ENCODE measurements at regions not wholly inside any gene's neighbourhood (a gene's known extent, or its start where the extent isn't known, plus 50 kb on each side); places are given as distances from the start of the nearest gene placed in this dataset.
A peak's percentile ranks its signal among the peaks of the same experiment; 100 is the strongest.

DNA sequence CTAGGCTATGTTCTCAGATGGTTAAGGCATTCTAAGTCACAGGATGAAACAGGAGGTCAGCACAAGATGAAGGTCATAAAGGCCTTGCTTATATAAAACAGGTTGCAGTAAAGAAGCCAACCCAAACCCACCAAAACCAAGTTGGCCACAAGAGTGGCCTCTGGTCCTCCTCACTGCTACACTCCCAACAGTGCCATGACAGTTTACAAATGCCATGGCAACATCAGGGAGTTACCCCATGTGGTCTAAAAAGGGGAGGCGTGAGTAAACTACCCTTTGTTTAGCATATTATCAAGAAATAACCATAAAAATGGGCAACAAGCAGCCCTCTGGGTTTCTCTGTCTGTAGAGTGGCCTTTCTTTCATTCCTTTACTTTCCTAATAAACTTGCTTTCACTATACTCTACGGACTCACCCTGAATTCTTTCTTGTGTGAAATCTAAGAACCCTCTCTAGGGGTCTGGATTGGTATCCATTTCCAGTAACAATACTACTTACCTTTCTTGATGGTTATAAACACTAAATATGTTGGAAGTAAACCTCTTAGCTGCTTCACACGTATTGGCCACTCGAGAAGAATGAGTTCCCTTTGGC, 1237.9 kb downstream of the FAM181B start:
- DNase-seq: no peak

DNA sequence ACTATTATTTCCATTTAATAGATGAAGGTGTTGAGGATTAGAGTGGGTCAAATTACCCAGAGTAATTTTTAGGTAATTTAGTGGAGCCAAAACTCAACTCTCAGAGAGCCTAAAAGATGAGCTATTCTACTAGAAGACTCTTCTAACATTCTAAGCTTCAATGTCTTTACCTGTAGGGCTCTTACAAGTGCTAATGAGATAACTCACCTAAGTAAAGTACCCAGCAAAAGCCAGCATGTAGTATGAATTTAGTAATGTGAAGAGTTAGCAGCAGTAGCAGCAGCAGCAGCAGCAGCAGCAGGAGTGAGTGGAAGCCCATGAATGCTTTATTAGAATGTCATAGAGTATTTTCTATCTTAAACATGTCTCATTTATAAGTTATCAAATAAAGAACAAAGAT, 1239.2 kb downstream of the FAM181B start:
- no peak for DNase-seq

DNA sequence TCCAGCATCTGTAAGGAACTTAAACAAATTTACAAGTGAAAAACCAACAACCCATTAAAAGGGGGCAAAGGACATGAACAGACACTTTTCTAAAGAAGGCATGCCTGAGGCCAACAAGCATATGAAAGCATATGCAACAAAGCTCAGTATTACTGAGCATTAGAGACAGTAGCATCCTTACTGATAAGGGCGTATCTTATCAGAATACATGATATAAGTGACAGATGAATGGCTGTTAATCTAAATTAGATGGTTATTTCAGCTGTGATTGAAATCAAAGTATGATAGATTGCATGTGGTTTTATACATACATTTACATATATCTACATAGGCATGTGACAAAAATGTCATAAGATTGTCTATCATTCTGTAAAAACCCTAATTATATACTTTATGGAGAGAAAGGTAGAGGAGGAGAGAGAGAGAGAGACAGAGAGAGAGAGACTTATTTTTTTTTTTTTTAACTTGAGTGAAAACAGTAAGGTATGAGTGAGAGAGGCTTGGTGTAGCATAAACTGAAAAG, 1240.7 kb downstream of the FAM181B start:
- no peak for DNase-seq

DNA sequence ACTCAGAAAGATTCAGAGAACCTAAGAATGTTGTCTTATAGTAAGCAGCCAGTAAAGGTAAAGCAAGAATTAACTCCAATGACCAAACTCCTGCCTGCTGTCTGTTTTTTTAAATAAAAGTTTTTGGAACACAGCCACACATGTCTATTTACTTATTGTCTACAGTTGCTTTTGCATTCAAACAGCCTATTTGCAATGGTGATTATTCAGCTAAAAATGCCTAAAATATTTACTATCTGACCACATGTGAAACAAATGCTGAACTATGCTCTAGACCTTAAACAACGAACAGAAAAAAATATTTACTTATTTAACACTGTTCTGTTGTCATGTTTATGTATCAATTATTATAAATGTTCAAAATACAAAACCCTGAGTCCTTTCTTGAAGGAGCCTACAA, 1246.6 kb downstream of the FAM181B start:
- no peak for DNase-seq

DNA sequence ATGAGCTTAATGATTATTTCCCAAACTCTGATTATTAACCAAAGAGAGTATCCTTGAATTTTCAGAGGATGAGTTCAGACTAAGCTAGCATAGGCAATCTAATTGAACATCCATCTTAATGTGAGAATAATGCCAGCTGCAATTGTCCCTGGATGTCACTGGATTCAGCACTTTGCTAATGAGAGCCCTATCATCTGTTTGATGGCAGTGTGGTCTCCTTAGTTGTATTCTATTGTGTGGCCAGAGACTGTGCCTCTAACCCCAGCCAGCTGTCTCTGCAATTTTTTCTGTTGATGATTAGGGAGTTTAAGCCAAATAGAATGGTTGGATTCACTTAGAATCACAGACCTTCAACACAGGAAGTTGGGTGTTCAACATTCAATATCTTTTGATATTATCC, 1249.5 kb downstream of the FAM181B start:
- no peak for DNase-seq

DNA sequence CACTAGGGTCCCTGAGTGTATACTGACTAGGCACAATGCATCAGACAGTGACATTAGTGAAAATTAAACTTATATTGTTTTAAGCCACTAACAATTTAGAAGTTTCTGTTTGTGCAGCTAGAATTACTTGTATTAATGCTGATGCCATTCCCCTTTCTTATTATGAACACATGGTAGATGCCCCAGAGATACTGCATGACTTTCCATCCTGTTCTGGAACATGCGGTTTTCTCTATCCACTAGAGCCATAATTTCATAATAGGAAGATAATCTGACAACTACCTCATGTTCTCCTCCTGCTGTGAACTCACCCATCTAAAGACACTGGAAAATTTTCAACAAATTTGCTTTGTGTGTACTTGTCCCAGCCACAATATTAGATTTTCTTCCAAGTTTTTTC, 1256.4 kb downstream of the FAM181B start:
- no peak for DNase-seq

DNA sequence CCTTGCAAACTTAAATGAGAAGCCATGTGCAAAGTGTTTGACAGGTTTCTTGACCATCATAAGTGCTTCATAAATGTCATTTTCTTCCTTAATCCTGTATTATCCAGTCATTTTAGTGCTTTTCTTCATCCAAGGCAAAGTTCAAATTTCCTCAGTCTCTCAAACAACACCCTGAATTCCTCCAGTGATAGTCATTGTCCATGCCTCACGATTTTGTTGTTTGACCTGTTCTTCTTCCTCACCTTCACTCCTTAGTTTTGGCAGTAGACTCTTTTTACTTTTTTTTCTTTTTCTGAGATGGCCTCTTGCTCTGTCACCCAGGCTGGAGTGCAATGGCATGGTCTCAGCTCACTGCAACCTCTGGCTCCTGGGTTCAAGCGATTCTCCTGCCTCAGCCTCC, 1257.3 kb downstream of the FAM181B start:
- no peak for DNase-seq

DNA sequence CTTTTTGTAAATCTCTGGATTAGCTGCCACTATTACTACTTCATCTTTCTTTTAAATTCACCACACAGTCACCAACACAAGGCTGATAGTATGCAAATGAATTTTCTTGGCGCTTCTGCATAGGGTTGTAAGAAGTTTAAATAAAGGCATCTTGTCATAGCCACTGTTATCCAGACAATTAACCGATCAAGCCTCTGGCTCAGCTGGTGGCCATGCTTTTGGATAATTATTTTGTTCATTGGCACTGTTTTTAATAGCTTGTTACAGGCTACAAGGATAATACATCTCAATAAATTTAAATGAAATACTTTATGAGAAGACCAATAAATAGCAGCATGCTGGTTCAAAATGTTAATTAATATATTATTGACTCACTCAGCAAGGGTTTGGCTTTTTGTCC, 1261.0 kb downstream of the FAM181B start:
- DNase-seq: no peak

DNA sequence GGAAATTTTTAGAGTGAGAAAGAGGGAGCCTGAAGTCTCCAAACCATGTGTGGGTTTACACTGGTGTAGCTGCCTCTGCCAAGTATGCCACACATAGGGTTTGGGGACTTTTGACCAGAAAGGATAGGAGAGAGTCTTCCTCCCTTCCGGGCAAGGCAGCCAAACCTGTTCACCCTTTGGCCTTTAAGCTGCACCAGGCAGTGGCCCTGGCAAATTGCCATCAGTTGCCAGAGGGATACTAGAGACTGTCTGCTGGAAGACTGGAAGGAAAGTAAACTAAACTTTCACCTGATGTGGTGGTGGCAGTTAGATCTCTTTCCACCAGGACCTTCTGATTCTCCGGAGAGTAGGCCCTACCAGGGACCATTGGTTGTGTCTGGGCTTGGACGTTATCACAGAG, 1263.2 kb downstream of the FAM181B start:
- peak; percentile 87 for DNase-seq

DNA sequence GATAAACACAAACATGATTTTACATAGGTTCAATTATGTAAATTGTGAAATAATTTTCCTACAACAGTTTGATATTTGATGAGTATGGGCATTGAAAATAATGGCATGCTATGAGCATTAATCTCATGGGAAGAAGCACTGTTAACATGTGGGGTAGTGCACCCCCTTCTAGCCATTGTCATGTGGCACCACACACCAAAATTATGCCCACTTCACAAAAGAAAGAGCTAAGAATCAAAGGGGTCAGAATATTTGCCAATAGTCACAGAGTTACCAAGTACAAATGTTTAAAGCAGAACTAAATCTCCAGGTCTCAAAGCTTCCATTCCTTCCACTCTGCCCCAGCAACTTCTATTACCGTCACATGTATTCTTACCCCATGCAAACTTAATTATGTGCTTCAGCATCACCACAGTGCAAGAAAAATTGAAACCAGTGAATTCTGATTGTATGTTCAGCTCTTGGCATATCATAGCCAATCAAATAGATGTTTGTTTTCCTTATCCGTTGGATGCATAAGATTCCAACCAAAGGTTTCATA, 1273.8 kb downstream of the FAM181B start:
- DNase-seq: no peak

DNA sequence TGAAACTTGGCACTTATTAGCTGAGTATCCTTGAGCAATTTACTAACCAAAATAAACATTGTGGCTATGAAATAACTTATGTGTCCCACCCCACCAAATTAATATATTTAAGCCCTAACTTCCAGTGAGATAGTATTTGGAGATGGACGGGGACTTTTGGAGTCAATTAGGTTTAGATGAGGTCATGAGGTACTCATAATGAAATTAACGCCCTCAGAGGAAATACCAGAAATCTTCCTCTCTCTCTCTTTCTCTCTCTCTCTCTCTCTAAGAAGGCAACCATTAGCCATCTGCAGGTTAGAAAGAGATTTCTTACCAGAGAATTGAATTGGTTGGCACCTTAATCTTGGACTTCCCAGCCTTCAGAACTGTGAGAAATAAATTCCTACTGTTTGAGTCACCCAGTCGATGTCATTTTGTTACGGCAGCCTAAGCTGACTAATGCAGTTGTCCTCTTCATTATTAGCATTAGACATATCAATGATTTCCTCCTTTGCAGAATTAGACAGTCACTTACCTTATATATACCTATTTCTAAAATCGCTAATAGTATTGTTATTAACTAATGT, 1284.0 kb downstream of the FAM181B start:
- no peak for DNase-seq

DNA sequence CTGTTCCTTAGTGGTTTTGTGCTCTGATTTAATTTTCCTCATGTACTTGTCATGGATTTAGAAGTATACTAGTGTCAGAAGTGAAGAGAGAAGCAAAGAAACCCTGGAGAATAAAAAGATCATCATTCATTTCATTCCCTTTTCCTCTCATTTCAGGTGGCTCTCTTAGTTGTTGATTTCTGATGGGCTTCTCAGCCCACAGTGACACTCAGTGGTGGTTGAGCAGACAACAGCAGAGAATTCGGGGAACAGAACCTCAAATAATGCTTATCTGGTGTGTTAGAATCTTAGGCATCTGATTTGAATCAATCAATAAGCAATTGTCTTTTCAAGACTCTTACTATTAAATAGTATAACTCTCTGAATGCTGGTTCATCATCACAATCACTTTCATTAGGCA, 1289.4 kb downstream of the FAM181B start:
- peak; percentile 50 for DNase-seq

DNA sequence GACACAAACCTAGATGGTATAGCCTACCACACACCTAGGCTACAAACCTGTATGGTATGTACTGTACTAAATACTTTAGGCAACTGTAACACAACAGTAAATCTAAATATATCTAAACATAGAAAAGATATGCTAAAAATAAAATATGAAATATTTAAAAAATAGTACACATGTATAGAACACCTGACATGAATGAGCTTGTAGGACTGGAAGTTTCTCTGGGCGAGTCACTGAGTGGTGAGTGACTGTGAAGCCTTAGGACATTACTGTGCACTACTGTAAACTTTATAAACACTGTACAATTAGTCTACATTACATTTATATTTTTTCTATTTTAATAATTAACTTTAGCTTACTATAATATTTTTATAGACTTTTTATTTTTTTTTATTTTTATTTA, 1301.3 kb downstream of the FAM181B start:
- no peak for DNase-seq

DNA sequence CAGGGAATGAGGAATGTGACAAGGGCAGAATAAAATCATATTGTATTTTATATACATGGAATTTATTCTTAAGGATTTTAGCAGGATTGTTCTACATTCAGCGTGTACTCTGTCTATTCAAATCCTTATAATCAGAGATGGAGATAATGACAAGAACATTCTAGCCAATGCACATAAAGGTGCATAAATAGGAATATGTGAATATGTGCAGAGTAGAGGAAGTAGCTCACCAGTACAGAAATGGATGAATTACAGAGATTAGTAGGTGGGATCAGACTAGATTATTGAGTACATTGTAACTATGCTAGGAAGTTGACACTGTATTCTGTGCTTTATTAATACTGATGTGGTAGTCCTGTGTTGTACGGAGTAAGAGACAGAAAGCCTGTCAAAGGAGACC, 1308.8 kb downstream of the FAM181B start:
- DNase-seq: no peak

DNA sequence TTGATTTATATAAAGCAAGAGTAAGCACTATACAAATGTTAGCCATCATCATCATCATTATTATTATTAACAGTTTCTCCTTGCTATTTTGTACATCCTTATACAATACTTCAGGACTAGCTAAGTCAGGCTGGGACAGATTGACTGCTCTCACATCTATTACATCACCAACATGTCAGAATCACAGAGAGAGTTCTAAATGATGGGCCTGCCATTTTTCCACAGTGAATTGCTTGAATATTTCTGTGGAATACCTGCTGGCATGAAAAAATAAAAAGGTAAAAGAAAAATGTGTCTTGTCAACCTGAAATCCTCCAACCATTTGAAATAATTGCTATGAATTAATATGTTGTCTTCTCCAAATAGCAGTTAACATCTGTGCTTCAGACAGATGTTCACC, 1311.3 kb downstream of the FAM181B start:
- DNase-seq: no peak

DNA sequence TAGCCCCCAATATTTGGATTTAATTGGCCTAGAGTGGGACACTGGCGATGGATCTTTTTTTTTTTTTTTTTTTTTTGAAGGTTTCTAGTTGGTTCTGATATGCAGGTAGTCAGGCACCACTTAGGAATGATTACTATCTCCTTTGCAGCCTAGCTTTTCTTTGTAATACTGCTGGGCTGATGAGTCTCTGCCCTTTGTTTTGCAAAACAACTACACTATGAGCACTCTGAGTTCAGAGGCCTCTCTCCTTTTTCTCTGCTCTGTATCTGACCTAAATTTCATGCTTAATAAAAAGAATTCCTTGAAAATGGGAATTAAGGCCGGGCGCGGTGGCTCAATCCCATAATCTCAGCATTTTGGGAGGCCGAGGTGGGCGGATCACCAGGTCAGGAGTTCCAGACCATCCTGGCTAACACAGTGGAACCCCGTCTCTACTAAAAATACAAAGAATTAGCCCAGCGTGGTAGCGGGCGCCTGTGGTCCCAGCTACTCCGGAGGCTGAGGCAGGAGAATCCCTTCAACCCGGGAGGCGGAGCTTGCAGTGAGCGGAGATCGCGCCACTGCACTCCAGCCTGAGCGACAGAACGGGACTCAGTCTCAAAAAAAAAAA, 1312.3 kb downstream of the FAM181B start:
- DNase-seq: no peak

DNA sequence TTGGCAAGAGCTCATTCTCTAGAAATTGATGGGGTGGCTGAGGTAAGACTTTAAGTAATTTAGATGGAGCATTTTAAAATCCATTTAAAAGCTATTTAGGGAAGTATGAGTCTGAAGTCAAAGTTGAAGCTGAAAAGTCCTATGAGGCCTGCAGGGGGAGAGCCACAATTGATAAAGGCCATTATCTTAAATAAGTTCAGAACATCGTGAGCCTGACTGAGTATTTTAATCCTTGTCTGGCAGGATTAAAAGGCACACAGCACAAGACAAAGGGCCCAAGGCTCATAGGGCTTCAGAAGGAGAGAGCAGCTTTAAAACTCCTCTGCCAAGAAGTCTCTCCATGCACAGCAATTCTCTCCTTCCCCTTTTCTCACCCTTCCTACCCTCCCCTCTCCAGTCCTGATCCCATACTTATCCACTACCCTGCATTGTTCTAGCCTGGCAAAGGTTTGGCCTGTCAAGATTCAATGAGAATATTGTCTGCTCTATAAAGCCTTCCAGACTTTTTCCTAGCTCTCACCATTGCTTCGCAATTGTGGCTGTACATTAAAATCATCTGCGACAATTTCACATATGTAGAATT, 1312.9 kb downstream of the FAM181B start:
- DNase-seq: peak; percentile 19

DNA sequence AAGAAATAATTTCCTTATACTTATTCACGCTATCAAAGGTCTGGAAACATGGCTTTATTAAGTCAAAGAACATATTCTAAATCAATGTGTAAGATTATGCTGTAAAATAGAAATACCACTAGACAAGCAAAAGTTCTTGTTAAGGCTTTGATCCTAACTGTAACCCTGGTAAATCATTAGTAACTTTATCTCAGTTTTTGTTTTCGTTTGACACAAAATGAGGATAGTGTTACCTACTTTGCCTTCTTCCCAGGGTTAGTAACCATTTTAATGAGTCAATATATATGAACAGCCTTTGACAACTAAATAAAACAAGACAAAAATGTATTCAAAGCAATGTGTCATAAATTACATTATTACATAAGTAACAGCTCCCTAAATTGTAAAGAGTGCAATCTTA, 1336.3 kb downstream of the FAM181B start:
- no peak for DNase-seq

DNA sequence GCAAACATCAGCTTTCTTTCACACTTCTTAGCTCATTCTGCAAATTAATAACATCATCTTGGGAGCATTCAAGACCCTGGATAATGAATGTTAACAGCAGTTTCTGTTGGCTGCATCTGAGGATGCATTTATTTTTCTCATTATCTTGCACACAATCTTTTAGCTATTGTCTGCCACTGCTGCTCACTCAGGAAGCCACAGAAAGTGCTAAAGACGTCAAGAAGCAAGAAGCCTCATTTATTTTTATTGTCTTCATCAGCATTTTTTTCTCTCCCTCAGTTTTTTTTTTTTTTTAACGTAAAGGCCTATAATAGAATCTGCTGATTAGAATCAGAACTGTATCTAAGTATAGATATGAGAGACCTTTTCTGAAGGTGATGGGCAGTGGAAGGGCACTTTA, 1339.4 kb downstream of the FAM181B start:
- no peak for DNase-seq

DNA sequence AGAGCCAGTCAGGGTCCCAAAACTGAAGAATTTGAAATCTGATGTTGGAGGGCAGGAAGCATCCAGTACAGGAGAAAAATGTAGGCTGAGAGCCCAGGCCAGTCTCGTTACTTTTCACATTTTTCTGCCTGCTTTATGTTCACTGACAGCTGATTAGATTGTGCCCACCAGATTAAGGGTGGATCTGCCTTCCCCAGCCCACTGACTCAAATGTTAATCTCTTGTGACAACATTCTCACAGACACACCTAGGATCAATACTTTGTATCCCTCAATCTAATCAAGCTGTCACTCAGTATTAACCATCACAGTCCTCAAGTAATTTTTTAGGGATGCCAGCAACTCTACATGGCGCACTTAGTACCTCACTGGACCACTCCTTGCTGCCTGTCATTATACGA, 1345.3 kb downstream of the FAM181B start:
- no peak for DNase-seq

DNA sequence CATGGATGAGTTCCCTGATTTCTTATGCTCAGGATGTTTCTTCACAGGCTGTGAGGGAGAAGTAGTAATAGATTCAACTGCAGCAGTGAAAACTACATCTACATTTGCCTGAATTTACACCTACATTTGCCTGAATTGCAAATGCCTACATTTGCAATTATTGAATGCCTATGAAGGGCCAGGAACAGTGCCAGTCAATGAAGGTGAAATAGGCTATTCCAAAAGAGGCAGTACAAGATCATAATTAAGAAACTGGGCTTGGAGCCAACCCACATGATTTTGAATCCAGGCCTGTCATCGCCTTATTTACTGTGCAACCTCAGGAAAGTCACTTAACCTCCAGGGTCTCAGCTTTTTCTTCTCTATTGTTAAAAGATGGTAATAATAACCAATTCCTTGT, 1353.3 kb downstream of the FAM181B start:
- DNase-seq: no peak

DNA sequence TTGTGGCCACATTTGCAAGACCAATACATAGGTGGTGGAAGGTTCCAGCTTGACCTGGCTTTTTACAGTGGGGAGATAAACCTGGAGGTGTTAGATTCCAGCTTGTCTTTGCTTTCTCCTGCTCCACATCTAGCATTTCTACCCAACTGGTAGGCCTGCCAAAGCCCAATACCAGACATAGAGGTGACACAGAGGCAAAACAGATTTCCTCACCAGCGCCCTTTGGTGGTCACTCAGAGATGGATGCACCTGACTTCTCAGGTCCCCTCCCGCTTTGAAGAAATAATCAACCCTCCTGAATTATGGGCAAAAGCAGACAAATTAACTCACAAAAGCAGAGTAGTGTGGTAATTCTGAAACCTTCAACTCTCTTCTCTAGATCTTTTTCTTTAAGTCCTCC, 1356.2 kb downstream of the FAM181B start:
- DNase-seq: no peak

DNA sequence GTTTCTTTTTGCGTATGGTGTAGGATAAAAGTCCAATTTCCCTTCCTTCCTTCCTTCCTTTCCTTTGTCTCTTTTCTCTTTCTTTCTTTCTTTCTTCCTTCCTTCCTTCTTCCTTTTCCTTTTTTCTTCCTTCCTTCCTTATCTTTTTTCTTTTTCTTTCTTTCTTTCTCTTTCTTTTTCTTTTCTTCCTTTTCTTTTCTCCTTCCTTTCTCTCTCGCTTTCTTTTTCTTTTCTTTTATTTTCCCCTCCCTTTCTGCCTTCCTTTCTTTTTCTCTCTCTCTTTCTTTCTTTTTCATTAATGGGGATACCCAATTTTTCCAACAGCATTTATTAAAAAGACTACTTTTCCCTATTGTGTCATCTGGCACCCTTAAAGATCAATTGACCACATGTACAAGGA, 1359.7 kb downstream of the FAM181B start:
- no peak for DNase-seq

DNA sequence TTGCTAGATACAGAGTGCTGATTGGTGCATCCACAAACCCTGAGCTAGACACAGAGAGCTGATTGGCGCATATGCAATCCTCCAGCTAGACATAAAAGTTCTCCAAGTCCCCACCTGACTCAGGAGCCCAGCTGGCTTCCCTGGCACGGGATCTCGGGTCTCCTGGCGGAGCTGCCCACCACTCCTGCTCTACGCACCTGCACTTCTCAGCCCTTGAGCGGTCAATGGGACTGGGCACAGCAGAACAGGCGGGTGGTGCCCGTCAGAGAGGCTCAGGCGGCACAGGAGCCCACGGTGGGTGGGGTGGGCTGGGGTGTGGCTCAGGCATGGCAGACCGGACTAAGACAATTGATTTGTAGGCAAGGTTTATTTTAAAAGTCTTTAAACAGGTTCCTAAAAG, 1365.5 kb downstream of the FAM181B start:
- DNase-seq: no peak

Measured in DMS53 (cell line).